Neural crest cell (in vitro differentiated cells): ENCODE measurements at regions not wholly inside any gene's neighbourhood (a gene's known extent, or its start where the extent isn't known, plus 50 kb on each side); places are given as distances from the start of the nearest gene placed in this dataset.

Experiments
- DNase-seq: peaks from one replicate; pipeline ENCODE4 v3.0.0; 2021; ENCODE audit warnings: low read depth, mixed read lengths, low spot score
- H3K27ac Mint-ChIP-seq: one replicate; pipeline ENCODE4 v1.8.0; 2021; ENCODE audit warnings: mild to moderate bottlenecking, mixed read lengths; ENCODE audit not compliant: unreplicated experiment
- H3K27me3 Mint-ChIP-seq: 2 replicates; pipeline ENCODE4 v1.8.0; 2021; ENCODE audit warnings: low read depth, mild to moderate bottlenecking, mixed read lengths
- H3K36me3 Mint-ChIP-seq: 2 replicates; pipeline ENCODE4 v1.8.0; 2021; ENCODE audit warnings: low read depth, mild to moderate bottlenecking, mixed read lengths
- H3K4me1 Mint-ChIP-seq: 2 replicates; pipeline ENCODE4 v1.8.0; 2021; ENCODE audit warnings: mixed read lengths
- H3K4me3 Mint-ChIP-seq: one replicate; pipeline ENCODE4 v1.8.0; 2021; ENCODE audit warnings: mild to moderate bottlenecking, mixed read lengths
- H3K9me3 Mint-ChIP-seq: 2 replicates; pipeline ENCODE4 v1.8.0; 2021; ENCODE audit warnings: mixed read lengths
- CTCF ChIP-seq: fragments of 200-600 bp; sonication (generic); conservative IDR thresholded peaks from 2 replicates; pipeline ENCODE4 v1.5.0; 2021; ENCODE audit warnings: antibody characterized with exemption, mild to moderate bottlenecking

GRCh38 chr13:106110241-106110855 is 425.1 kb downstream of the EFNB2 start:
- H3K27me3 Mint-ChIP-seq: no peaks in the 10 kb centered on the region
- no peak overlapping the region for H3K4me3 Mint-ChIP-seq
- no peak for TF ChIP-seq CTCF
- no peaks in the 10 kb centered on the region for H3K36me3 Mint-ChIP-seq
- no peak for DNase-seq
- no peak overlapping the region for H3K27ac Mint-ChIP-seq
- H3K4me1 Mint-ChIP-seq: peaks cover 15% of the 10 kb centered on the region
- H3K9me3 Mint-ChIP-seq: no peaks in the 10 kb centered on the region

- no peak for DNase-seq
- no peaks in the 10 kb centered on the region for H3K9me3 Mint-ChIP-seq
- H3K27ac Mint-ChIP-seq: no peak overlapping the region
- H3K4me3 Mint-ChIP-seq: no peak overlapping the region
- H3K4me1 Mint-ChIP-seq: peaks cover 18% of the 10 kb centered on the region
- TF ChIP-seq CTCF: no peak
- no peaks in the 10 kb centered on the region for H3K36me3 Mint-ChIP-seq
- no peaks in the 10 kb centered on the region for H3K27me3 Mint-ChIP-seq
These were observed 426.1 kb downstream of the EFNB2 start for GRCh38 chr13:106109391-106109791.

- TF ChIP-seq CTCF: no peak
- Mint-ChIP-seq H3K9me3 (no peaks in the 10 kb centered on the region), H3K27me3 (no peaks in the 10 kb centered on the region), H3K27ac (no peak overlapping the region), H3K36me3 (no peaks in the 10 kb centered on the region), H3K4me1 (peaks cover 25% of the 10 kb centered on the region), H3K4me3 (no peak overlapping the region)
- no peak for DNase-seq
These were observed 427.1 kb downstream of the EFNB2 start for GRCh38 chr13:106108346-106108745.

- DNase-seq: no peak
- no peaks in the 10 kb centered on the region for H3K36me3 Mint-ChIP-seq
- no peaks in the 10 kb centered on the region for H3K27me3 Mint-ChIP-seq
- H3K27ac Mint-ChIP-seq: no peak overlapping the region
- no peaks in the 10 kb centered on the region for H3K9me3 Mint-ChIP-seq
- H3K4me1 Mint-ChIP-seq: peaks cover 37% of the 10 kb centered on the region
- TF ChIP-seq CTCF: no peak
- no peak overlapping the region for H3K4me3 Mint-ChIP-seq
These were observed 428.4 kb downstream of the EFNB2 start for GRCh38 chr13:106107061-106107460.

- H3K36me3 Mint-ChIP-seq: no peaks in the 10 kb centered on the region
- H3K9me3 Mint-ChIP-seq: no peaks in the 10 kb centered on the region
- H3K27me3 Mint-ChIP-seq: no peaks in the 10 kb centered on the region
- no peak for DNase-seq
- H3K27ac Mint-ChIP-seq: no peak overlapping the region
- TF ChIP-seq CTCF: no peak
- no peak overlapping the region for H3K4me3 Mint-ChIP-seq
- H3K4me1 Mint-ChIP-seq: peaks cover 56% of the 10 kb centered on the region
These were observed 430.3 kb downstream of the EFNB2 start for GRCh38 chr13:106105153-106105552.
